Smooth muscle cell (in vitro differentiated cells): ENCODE measurements at regions not wholly inside any gene's neighbourhood (a gene's known extent, or its start where the extent isn't known, plus 50 kb on each side); places are given as distances from the start of the nearest gene placed in this dataset.

ENCODE experiments used
- DNase-seq: peaks from one replicate; lab custom pipeline; 2025; ENCODE audit not compliant: unreplicated experiment; lab: John Stamatoyannopoulos, UW
- H2AFZ ChIP-seq: fragments of 200-600 bp; sonication (generic); 2 replicates; pipeline ENCODE4 v1.6.0; 2016; ENCODE audit warnings: antibody characterized with exemption, low read depth, mild to moderate bottlenecking
- H3F3A ChIP-seq: fragments of 200-600 bp; sonication (generic); 2 replicates; pipeline ENCODE4 v1.6.0; 2017; ENCODE audit warnings: antibody characterized with exemption, low read depth
- H3K27ac ChIP-seq: fragments of 200-600 bp; sonication (generic); 2 replicates; pipeline ENCODE4 v1.5.1; 2016; ENCODE audit warnings: low read depth, mild to moderate bottlenecking
- H3K27me3 ChIP-seq: fragments of 200-600 bp; sonication (generic); 2 replicates; pipeline ENCODE4 v1.6.1; 2016; ENCODE audit warnings: low read depth, mild to moderate bottlenecking
- H3K36me3 ChIP-seq: fragments of 200-600 bp; sonication (generic); 2 replicates; pipeline ENCODE4 v1.5.1; 2016; ENCODE audit warnings: low read depth
- H3K4me1 ChIP-seq: fragments of 200-600 bp; sonication (generic); 2 replicates; pipeline ENCODE4 v1.5.1; 2016; ENCODE audit warnings: low read depth
- H3K4me2 ChIP-seq: fragments of 200-600 bp; sonication (generic); 2 replicates; pipeline ENCODE4 v1.6.0; 2016; ENCODE audit warnings: mild to moderate bottlenecking
- H3K4me3 ChIP-seq: fragments of 200-600 bp; sonication (generic); 2 replicates; pipeline ENCODE4 v1.5.1; 2016; ENCODE audit warnings: mild to moderate bottlenecking
- H3K79me2 ChIP-seq: fragments of 200-600 bp; sonication (generic); 2 replicates; pipeline ENCODE4 v1.6.0; 2016; ENCODE audit warnings: low read depth, mild to moderate bottlenecking
- H3K9ac ChIP-seq: fragments of 200-600 bp; sonication (generic); 2 replicates; pipeline ENCODE4 v1.6.0; 2016; ENCODE audit warnings: low read depth
- H3K9me3 ChIP-seq: fragments of 200-600 bp; sonication (generic); replicated peaks from 2 replicates; pipeline ENCODE4 v1.5.1; 2016; ENCODE audit warnings: low read depth
- H4K20me1 ChIP-seq: fragments of 200-600 bp; sonication (generic); 2 replicates; pipeline ENCODE4 v1.6.0; 2016; ENCODE audit warnings: low read depth
- whole genome bisulfite sequencing: methylation state at CpG from one replicate; pipeline ENCODE4 v1.1.7; 2016; ENCODE audit warnings: low lambda C conversion rate; 5-methylcytosine and 5-hydroxymethylcytosine counted together
- TF ChIP-seq, protein P1 (sequence below): fragments of 200-600 bp; sonication (generic); IDR thresholded peaks from 2 replicates; pipeline ENCODE4 v1.5.1; 2017; ENCODE audit warnings: borderline replicate concordance, mild to moderate bottlenecking, antibody characterized with exemption; ENCODE audit not compliant: insufficient read depth, poor library complexity, severe bottlenecking

DNA sequence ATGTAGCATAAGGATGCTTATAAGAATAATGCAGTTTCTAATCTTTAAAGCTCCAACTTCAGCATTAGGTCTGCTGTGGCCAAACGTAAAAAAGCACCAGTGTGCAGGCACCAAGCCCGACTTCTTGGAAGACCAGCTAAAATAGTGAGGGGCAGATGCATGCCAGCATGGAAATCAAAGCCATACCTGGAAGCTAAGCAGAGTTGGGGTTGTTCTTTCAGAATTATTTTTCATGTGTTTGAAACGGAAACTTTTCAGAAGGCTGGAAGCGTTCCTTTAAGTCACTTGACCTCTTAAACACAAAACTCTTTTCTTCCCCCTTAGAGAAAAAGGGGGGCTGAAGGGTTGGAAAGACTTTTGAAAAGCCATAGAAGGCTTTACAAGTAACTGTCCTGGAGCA is 329.2 kb upstream of the C1orf87 start:
- no peak for DNase-seq
- H3K79me2 ChIP-seq = no peaks in the 10 kb centered on the region
- no peak overlapping the region for H3K4me2 ChIP-seq
- H3K27ac ChIP-seq = no peak overlapping the region
- peaks cover 8% of the 10 kb centered on the region for H3K27me3 ChIP-seq
- H2AFZ ChIP-seq = no peak overlapping the region
- H3K9ac ChIP-seq = no peak overlapping the region
- H3K36me3 ChIP-seq = no peaks in the 10 kb centered on the region
- H3F3A ChIP-seq = no peaks in the 10 kb centered on the region
- no peaks in the 10 kb centered on the region for H4K20me1 ChIP-seq
- TF ChIP-seq, protein P1, sequence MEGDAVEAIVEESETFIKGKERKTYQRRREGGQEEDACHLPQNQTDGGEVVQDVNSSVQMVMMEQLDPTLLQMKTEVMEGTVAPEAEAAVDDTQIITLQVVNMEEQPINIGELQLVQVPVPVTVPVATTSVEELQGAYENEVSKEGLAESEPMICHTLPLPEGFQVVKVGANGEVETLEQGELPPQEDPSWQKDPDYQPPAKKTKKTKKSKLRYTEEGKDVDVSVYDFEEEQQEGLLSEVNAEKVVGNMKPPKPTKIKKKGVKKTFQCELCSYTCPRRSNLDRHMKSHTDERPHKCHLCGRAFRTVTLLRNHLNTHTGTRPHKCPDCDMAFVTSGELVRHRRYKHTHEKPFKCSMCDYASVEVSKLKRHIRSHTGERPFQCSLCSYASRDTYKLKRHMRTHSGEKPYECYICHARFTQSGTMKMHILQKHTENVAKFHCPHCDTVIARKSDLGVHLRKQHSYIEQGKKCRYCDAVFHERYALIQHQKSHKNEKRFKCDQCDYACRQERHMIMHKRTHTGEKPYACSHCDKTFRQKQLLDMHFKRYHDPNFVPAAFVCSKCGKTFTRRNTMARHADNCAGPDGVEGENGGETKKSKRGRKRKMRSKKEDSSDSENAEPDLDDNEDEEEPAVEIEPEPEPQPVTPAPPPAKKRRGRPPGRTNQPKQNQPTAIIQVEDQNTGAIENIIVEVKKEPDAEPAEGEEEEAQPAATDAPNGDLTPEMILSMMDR = no peak
- WGBS = 80% methylated on average over 4 of the region's 4 CpGs
- no peaks in the 10 kb centered on the region for H3K4me1 ChIP-seq
- H3K4me3 ChIP-seq = no peak overlapping the region
- no peaks in the 10 kb centered on the region for H3K9me3 ChIP-seq

DNA sequence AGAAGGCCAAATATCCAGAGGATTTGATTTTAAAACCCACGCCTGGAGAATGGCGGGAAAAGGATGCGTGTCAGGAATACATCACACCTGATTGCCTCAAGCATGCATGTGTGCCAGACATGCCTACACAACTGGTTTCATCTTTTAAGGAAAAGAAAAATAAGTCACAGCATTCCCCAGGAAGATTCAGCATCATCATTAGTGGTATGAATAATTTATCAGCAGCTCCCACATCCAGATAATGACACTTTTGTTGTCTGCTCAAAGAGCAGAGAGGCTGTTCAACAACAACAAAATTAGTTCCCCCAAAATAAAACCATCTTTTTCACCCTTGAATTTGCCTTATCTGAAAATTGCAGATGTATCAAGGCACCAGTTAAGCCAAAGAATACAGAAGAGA is 328.6 kb upstream of the C1orf87 start:
- DNase-seq = no peak
- WGBS = 82% methylated on average over 3 of the region's 3 CpGs
- TF ChIP-seq, protein P1 = no peak

DNA sequence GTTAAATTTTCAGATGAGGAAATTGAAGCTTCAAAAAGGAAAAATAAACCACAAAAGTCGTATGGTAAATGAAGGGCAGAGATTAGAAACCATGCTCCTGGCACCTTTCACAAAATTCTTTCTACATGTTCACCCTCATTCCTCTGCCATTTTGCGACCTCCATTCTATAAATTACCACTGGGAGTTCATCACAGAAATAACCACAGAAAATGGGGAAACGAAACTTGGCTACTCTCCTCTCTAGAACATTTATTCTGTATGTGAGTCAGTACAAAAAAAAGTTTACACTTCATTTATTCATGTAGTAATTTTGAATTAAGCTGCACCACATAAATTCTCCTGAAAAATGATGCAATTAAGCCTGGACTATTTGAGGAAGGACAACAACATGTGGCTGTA is 320.9 kb upstream of the C1orf87 start:
- TF ChIP-seq, protein P1 = no peak
- 82% methylated on average over 3 of the region's 3 CpGs for WGBS
- no peaks in the 10 kb centered on the region for H3K36me3 ChIP-seq
- no peak for DNase-seq
- H3K4me1 ChIP-seq = no peaks in the 10 kb centered on the region
- no peak overlapping the region for H3K9ac ChIP-seq
- H2AFZ ChIP-seq = no peak overlapping the region
- H3K4me2 ChIP-seq = no peak overlapping the region
- no peaks in the 10 kb centered on the region for H3K79me2 ChIP-seq
- H3K9me3 ChIP-seq = no peaks in the 10 kb centered on the region
- H3F3A ChIP-seq = no peaks in the 10 kb centered on the region
- no peak overlapping the region for H3K27ac ChIP-seq
- no peak overlapping the region for H3K4me3 ChIP-seq
- no peaks in the 10 kb centered on the region for H4K20me1 ChIP-seq
- H3K27me3 ChIP-seq = peaks cover 7% of the 10 kb centered on the region

More for the DNA sequence above, 328.6 kb upstream of the C1orf87 start:
- Histone ChIP-seq H3K4me1 (no peaks in the 10 kb centered on the region), H3K36me3 (no peaks in the 10 kb centered on the region), H3K9me3 (no peaks in the 10 kb centered on the region), H3K27ac (no peak overlapping the region), H3K4me2 (no peak overlapping the region), H3K4me3 (no peak overlapping the region), H4K20me1 (no peaks in the 10 kb centered on the region), H3F3A (no peaks in the 10 kb centered on the region), H2AFZ (no peak overlapping the region), H3K27me3 (peaks cover 8% of the 10 kb centered on the region), H3K79me2 (no peaks in the 10 kb centered on the region), H3K9ac (no peak overlapping the region)

DNA sequence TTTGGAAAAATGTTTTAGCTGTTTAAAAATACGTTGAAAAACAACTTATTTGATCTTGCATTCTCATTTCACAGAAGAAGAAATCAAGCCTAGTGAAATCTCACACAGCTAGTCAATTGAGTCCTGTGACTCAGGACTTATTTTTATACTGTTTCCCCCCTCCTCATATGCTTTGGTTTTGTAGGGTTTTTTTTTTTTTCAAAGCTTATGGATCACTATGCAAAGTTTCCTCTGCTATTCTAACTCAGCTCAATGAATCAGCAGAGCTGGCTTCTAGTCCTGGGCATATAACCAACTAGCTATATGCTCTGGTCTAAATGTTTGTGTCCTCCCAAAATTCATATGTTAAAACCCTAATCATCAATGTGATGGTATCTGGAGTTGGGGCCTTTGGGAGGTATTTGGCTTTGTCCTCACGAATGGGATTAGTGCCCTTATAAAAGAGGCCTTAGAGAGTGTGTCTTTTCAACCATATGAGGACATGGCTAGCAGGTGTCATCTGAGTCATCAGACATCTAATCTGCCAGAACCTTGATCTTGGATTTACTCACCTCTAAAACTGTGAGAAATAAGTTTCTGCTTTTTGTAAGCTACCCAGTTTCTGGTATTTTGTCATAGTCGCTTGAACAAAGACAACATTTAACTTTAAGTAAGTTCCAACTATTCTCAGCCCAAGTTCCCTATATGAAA is 317.2 kb upstream of the C1orf87 start:
- 70% methylated on average over 3 of the region's 3 CpGs for WGBS
- H3K27me3 ChIP-seq = peaks cover 10% of the 10 kb centered on the region
- H3K9me3 ChIP-seq = no peaks in the 10 kb centered on the region
- DNase-seq = no peak
- H3K4me2 ChIP-seq = no peak overlapping the region
- no peaks in the 10 kb centered on the region for H3K36me3 ChIP-seq
- no peaks in the 10 kb centered on the region for H4K20me1 ChIP-seq
- H3K27ac ChIP-seq = no peak overlapping the region
- no peaks in the 10 kb centered on the region for H3K4me1 ChIP-seq
- no peaks in the 10 kb centered on the region for H3K79me2 ChIP-seq
- H2AFZ ChIP-seq = no peak overlapping the region
- TF ChIP-seq, protein P1 = no peak
- no peak overlapping the region for H3K4me3 ChIP-seq
- no peak overlapping the region for H3K9ac ChIP-seq
- H3F3A ChIP-seq = no peaks in the 10 kb centered on the region
